Superior temporal gyrus (tissue), 1 donor: ENCODE measurements at regions not wholly inside any gene's neighbourhood (a gene's known extent, or its start where the extent isn't known, plus 50 kb on each side); places are given as distances from the start of the nearest gene placed in this dataset.

ENCODE experiments used
- DNase-seq: peaks from one replicate; pipeline ENCODE4 v3.0.0-alpha.2; 2016; ENCODE audit errors: extremely low spot score

GRCh38 chr18:67290421-67290820 is 226.1 kb downstream of the DSEL start:
- no peak for DNase-seq

- DNase-seq = no peak
Measured at GRCh38 chr18:67285583-67285982, 230.9 kb downstream of the DSEL start.

- no peak for DNase-seq
Measured at GRCh38 chr18:67282796-67283195, 233.7 kb downstream of the DSEL start.

- DNase-seq = no peak
Measured at GRCh38 chr18:67281746-67282145, 234.8 kb downstream of the DSEL start.

GRCh38 chr18:67280486-67281242 is 235.9 kb downstream of the DSEL start:
- no peak for DNase-seq

GRCh38 chr18:67279988-67280387 is 236.5 kb downstream of the DSEL start:
- DNase-seq = no peak

GRCh38 chr18:67278984-67279383 is 237.5 kb downstream of the DSEL start:
- no peak for DNase-seq

GRCh38 chr18:67276638-67277037 is 239.9 kb downstream of the DSEL start:
- DNase-seq = no peak

GRCh38 chr18:67273288-67273687 is 243.2 kb downstream of the DSEL start:
- DNase-seq = no peak

- no peak for DNase-seq
Measured at GRCh38 chr18:67269206-67269605, 247.3 kb downstream of the DSEL start.

GRCh38 chr18:67268530-67268929 is 248.0 kb downstream of the DSEL start:
- DNase-seq = no peak

- DNase-seq = no peak
Measured at GRCh38 chr18:67266246-67267237, 250.0 kb downstream of the DSEL start.

- DNase-seq = no peak
Measured at GRCh38 chr18:67265464-67266245, 250.9 kb downstream of the DSEL start.

GRCh38 chr18:67261931-67262552 is 254.5 kb downstream of the DSEL start:
- DNase-seq = no peak

GRCh38 chr18:67260841-67261240 is 255.7 kb downstream of the DSEL start:
- DNase-seq = no peak

- no peak for DNase-seq
Measured at GRCh38 chr18:67250776-67251424, 265.6 kb downstream of the DSEL start.

GRCh38 chr18:67243799-67244587 is 272.5 kb downstream of the DSEL start:
- DNase-seq = no peak

- no peak for DNase-seq
Measured at GRCh38 chr18:67242001-67242400, 274.5 kb downstream of the DSEL start.

- no peak for DNase-seq
Measured at GRCh38 chr18:67241299-67241698, 275.2 kb downstream of the DSEL start.

GRCh38 chr18:67239826-67240225 is 276.7 kb downstream of the DSEL start:
- no peak for DNase-seq
